HepG2 (cell line): ENCODE measurements at regions not wholly inside any gene's neighbourhood (a gene's known extent, or its start where the extent isn't known, plus 50 kb on each side); places are given as distances from the start of the nearest gene placed in this dataset.

Source experiments
- ATAC-seq: fragments of 200-7000 bp; cut with Tn5 transposase; 3 replicates; pipeline ENCODE4 v1.9.1; 2020; ENCODE audit warnings: mild to moderate bottlenecking, moderate library complexity
- BruUV-seq: library from RNA; stranded (reverse); fragments of 400-500 nt; replicated peaks from 2 replicates; lab custom pipeline; 2021; lab: Mats Ljungman, UMichigan
- CTCF ChIA-PET: fragments of 300-600 bp; formaldehyde crosslinking; extraction: SDS; loops from one replicate; lab custom pipeline; 2021; ENCODE audit warnings: low total read pairs, inconsistent platforms, low intra/inter-chr PET ratio; lab: Yijun Ruan, JAX
- POLR2A ChIA-PET: fragments of 350-600 bp; sonication (Branson Sonifier 250); formaldehyde crosslinking; loops from one replicate; lab custom pipeline; 2020; ENCODE audit warnings: antibody characterized with exemption, inconsistent platforms; lab: Yijun Ruan, JAX
- DNase-seq: peaks from one replicate; pipeline ENCODE4 v3.0.0-alpha.2; 2015; ENCODE audit warnings: low spot score
- FAIRE-seq: peaks from 3 replicates; lab custom pipeline; 2011; peaks lifted over from hg19 to GRCh38; lab: Jason Lieb, UNC
- H2AFZ ChIP-seq: one replicate; pipeline ENCODE4 v1.6.1; 2011; ENCODE audit warnings: low read length, inconsistent platforms
- H3K27ac ChIP-seq: fragments of 300-600 bp; 3 replicates; pipeline ENCODE4 v1.8.0; 2011; ENCODE audit warnings: mixed run types, mild to moderate bottlenecking, mixed read lengths, low read length, inconsistent platforms; ENCODE audit not compliant: insufficient read depth; ENCODE audit errors: extremely low read length
- H3K27me3 ChIP-seq, 2 experiments: fragments of 200-600 bp in 1 of 2; 2 replicates in 1 of 2; 3 replicates in 1 of 2; pipeline versions ENCODE4 v1.6.0 to v1.8.0; 2011; ENCODE audit warnings: low read length in 2 of 2, mild to moderate bottlenecking in 2 of 2, moderate library complexity in 2 of 2, inconsistent platforms in 1 of 2; ENCODE audit not compliant: insufficient read depth in 2 of 2, control insufficient read depth in 1 of 2
- H3K36me3 ChIP-seq, 2 experiments: fragments of 200-600 bp in 1 of 2; replicated peaks in 1 of 2; 2 replicates in 1 of 2; 3 replicates in 1 of 2; pipeline versions ENCODE4 v1.5.1 to v1.8.0; 2011; ENCODE audit warnings: low read length in 2 of 2, inconsistent platforms in 1 of 2; ENCODE audit not compliant: insufficient read depth in 2 of 2, control insufficient read depth in 1 of 2
- H3K4me1 ChIP-seq: 2 replicates; pipeline ENCODE4 v1.5.1; 2012; ENCODE audit warnings: low read length, inconsistent platforms; ENCODE audit not compliant: insufficient read depth
- H3K4me2 ChIP-seq: 2 replicates; pipeline ENCODE4 v1.6.0; 2011; ENCODE audit warnings: low read depth, low read length, inconsistent platforms
- H3K4me3 ChIP-seq, 3 experiments: fragments of 200-600 bp in 1 of 3; sonication (generic), shearing (Covaris generic) in 1 of 3; replicated peaks in 1 of 3; 2 replicates each; pipeline ENCODE4 v1.5.1; 2011 to 2016; ENCODE audit warnings: low read length in 3 of 3, inconsistent platforms in 2 of 3, low read depth in 2 of 3, mild to moderate bottlenecking in 2 of 3, control low read depth in 1 of 3, mixed read lengths in 1 of 3; ENCODE audit not compliant: insufficient read depth in 1 of 3
- H3K79me2 ChIP-seq: one replicate; pipeline ENCODE4 v1.6.1; 2011; ENCODE audit warnings: low read length, inconsistent platforms; ENCODE audit not compliant: insufficient read depth
- H3K9ac ChIP-seq: 2 replicates; pipeline ENCODE4 v1.6.0; 2011; ENCODE audit warnings: mild to moderate bottlenecking, low read depth, low read length, inconsistent platforms; ENCODE audit not compliant: insufficient read depth
- H3K9me3 ChIP-seq: 2 replicates; pipeline ENCODE4 v1.5.1; 2012; ENCODE audit warnings: mild to moderate bottlenecking, low read length
- H4K20me1 ChIP-seq: 2 replicates; pipeline ENCODE4 v1.6.0; 2011; ENCODE audit warnings: inconsistent platforms, mild to moderate bottlenecking, low read length, moderate library complexity; ENCODE audit not compliant: insufficient read depth
- AFF4 ChIP-seq: sonication (generic); formaldehyde crosslinking; IDR thresholded peaks from 2 replicates; pipeline ENCODE4 v1.4.0; 2020; ENCODE audit warnings: missing genetic modification reagents
- AGO1 ChIP-seq: fragments of 200-400 bp; formaldehyde crosslinking; IDR thresholded peaks from 2 replicates; pipeline ENCODE4 v1.6.1; 2017; ENCODE audit warnings: mild to moderate bottlenecking, low read depth, low read length, moderate library complexity; ENCODE audit not compliant: poor library complexity, severe bottlenecking
- BCLAF1 ChIP-seq: fragments of 450-650 bp; IDR thresholded peaks from 2 replicates; pipeline ENCODE4 v1.6.1; 2017; ENCODE audit warnings: mild to moderate bottlenecking
- GRHL1 ChIP-seq: sonication (generic); formaldehyde crosslinking; conservative IDR thresholded peaks from 2 replicates; pipeline ENCODE4 v1.8.0; 2022; ENCODE audit warnings: missing genetic modification reagents
- HNRNPLL ChIP-seq: fragments of 200-400 bp; formaldehyde crosslinking; IDR thresholded peaks from 2 replicates; pipeline ENCODE4 v1.6.1; 2017; ENCODE audit warnings: mild to moderate bottlenecking, low read depth, low read length; ENCODE audit not compliant: poor library complexity, severe bottlenecking
- SALL2 ChIP-seq: sonication (generic); formaldehyde crosslinking; IDR thresholded peaks from 2 replicates; pipeline ENCODE4 v1.8.1; 2023; ENCODE audit warnings: mild to moderate bottlenecking, missing genetic modification reagents, inconsistent platforms
- ZBTB42 ChIP-seq: sonication (generic); formaldehyde crosslinking; IDR thresholded peaks from 2 replicates; pipeline ENCODE4 v1.5.0; 2020; ENCODE audit warnings: mild to moderate bottlenecking, missing genetic modification reagents
- ZFP62 ChIP-seq: sonication (generic); formaldehyde crosslinking; IDR thresholded peaks from 2 replicates; pipeline ENCODE4 v1.4.0; 2020; ENCODE audit warnings: missing genetic modification reagents
- ZNF17 ChIP-seq: sonication (generic); formaldehyde crosslinking; IDR thresholded peaks from 2 replicates; pipeline ENCODE4 v1.5.0; 2020; ENCODE audit warnings: mild to moderate bottlenecking, missing genetic modification reagents
- ZNF383 ChIP-seq: sonication (generic); formaldehyde crosslinking; IDR thresholded peaks from 2 replicates; pipeline ENCODE4 v1.4.0; 2020; ENCODE audit warnings: missing genetic modification reagents, mild to moderate bottlenecking, borderline replicate concordance
- ZNF790 ChIP-seq: sonication (generic); formaldehyde crosslinking; IDR thresholded peaks from 2 replicates; pipeline ENCODE4 v1.8.0; 2022; ENCODE audit warnings: missing genetic modification reagents, mild to moderate bottlenecking, borderline replicate concordance
- ZNF816 ChIP-seq: sonication (generic); formaldehyde crosslinking; IDR thresholded peaks from 2 replicates; pipeline ENCODE4 v1.8.0; 2022; ENCODE audit warnings: missing genetic modification reagents, mild to moderate bottlenecking, borderline replicate concordance
- ZNF883 ChIP-seq: sonication (generic); formaldehyde crosslinking; IDR thresholded peaks from 2 replicates; pipeline ENCODE4 v1.5.1; 2020; ENCODE audit warnings: mild to moderate bottlenecking, missing genetic modification reagents; ENCODE audit errors: not compliant biosample characterization
- WGBS: methylation state at CpG from one replicate; pipeline ENCODE4 v1.1.6; 2017; ENCODE audit warnings: low lambda C conversion rate; 5-methylcytosine and 5-hydroxymethylcytosine counted together
- in situ Hi-C: cut with HindIII; loops from 2 replicates; pipeline ENCODE4 v1.10.0; 2017; ENCODE audit warnings: low pct_unique_long_range_greater_than_20kb; ENCODE audit not compliant: extremely low pct_ligation_motif_present
- intact Hi-C: fragments of 100-400 bp; cut with micrococcal nuclease; formaldehyde crosslinking; loops from one replicate; pipeline ENCODE4 v1.10.0; 2022; ENCODE audit not compliant: unreplicated experiment

- no peak for TF ChIP-seq AFF4 (CRISPR knock-in tag)
- TF ChIP-seq ZNF883, result no peak
- TF ChIP-seq SALL2 (CRISPR knock-in tag), result no peak
- no peak for TF ChIP-seq ZNF17 (CRISPR knock-in tag)
- TF ChIP-seq ZFP62 (CRISPR knock-in tag), result no peak
- no peak for TF ChIP-seq AGO1
- TF ChIP-seq, all 625 proteins: peak for 0
These were observed 211.2 kb downstream of the LRRK2 start (continued) for GRCh38 chr12:40435951-40436350.

GRCh38 chr12:40436564-40436963 lies 211.8 kb downstream of the LRRK2 start:
- Histone ChIP-seq H3K27me3 (no peaks in the 10 kb centered on the region; a peak in 1 of 5 replicates), H3K9ac (no peak overlapping the region), H3K4me2 (no peak overlapping the region), H2AFZ (no peak overlapping the region), H3K79me2 (no peaks in the 10 kb centered on the region), H3K4me3 (no peak overlapping the region), H3K9me3 (no peaks in the 10 kb centered on the region), H3K27ac (no peak overlapping the region), H3K4me1 (no peaks in the 10 kb centered on the region), H4K20me1 (no peaks in the 10 kb centered on the region), H3K36me3 (no peaks in the 10 kb centered on the region)
- no peak for ATAC-seq
- TF ChIP-seq ZNF790 (CRISPR knock-in tag) (no peak), ZNF816 (CRISPR knock-in tag) (no peak), BCLAF1 (no peak), HNRNPLL (no peak), ZNF383 (CRISPR knock-in tag) (no peak), GRHL1 (CRISPR knock-in tag) (no peak), ZBTB42 (CRISPR knock-in tag) (no peak)
- intact Hi-C loops (no loop called here), in situ Hi-C loops (no loop called here)
- BruUV-seq, result no TSS peak
- POLR2A ChIA-PET, result no interaction called here
- WGBS, result 3% methylated on average over 3 of the region's 3 CpGs
- CTCF ChIA-PET, result no interaction called here
- no peak for DNase-seq
- no peak for FAIRE-seq
